OCI-LY7 (cell line): ENCODE measurements at regions not wholly inside any gene's neighbourhood (a gene's known extent, or its start where the extent isn't known, plus 50 kb on each side); places are given as distances from the start of the nearest gene placed in this dataset.

ENCODE experiments used
- CTCF ChIP-seq: fragments of 200-600 bp; sonication (generic); conservative IDR thresholded peaks from 2 replicates; pipeline ENCODE4 v1.5.1; 2014; ENCODE audit warnings: mild to moderate bottlenecking, antibody characterized with exemption, low read length, moderate library complexity, mixed read lengths
- EZH2phosphoT487 ChIP-seq: fragments of 200-600 bp; sonication (generic); IDR thresholded peaks from 2 replicates; pipeline ENCODE4 v1.6.1; 2018; ENCODE audit warnings: low read depth, borderline replicate concordance, mild to moderate bottlenecking, mixed run types, antibody characterized with exemption, low read length, moderate library complexity, mixed read lengths

- TF ChIP-seq CTCF (no peak), EZH2phosphoT487 (no peak)
These were observed 587.2 kb upstream of the NXPH2 start for GRCh38 chr2:139367416-139367815.
